GM19455 (cell line): ENCODE measurements at regions not wholly inside any gene's neighbourhood (a gene's known extent, or its start where the extent isn't known, plus 50 kb on each side); places are given as distances from the start of the nearest gene placed in this dataset.

Experiments
- ATAC-seq: cut with Tn5 transposase; IDR thresholded peaks from one replicate; pipeline ENCODE4 v1.9.1; 2021; ENCODE audit not compliant: unreplicated experiment

DNA sequence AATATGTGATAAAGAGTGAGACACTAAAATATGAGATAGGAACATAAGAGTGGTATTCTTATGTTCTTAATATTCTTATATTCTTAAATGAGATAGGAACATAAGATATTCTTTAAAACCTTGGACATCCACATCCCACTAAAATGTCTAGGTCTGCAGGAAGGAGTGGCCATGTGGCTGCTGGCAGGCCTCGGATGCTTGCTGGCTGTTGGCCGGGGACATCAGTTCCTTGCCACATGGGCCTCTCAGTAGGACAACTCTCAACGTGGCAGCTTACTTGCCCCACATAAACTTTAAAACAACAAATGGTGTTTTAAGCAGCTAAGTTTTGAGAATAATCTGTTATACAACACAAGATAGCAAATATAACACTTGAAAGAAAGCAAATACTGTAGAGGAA, 240.1 kb downstream of the CASP12 start:
- no peak for ATAC-seq

DNA sequence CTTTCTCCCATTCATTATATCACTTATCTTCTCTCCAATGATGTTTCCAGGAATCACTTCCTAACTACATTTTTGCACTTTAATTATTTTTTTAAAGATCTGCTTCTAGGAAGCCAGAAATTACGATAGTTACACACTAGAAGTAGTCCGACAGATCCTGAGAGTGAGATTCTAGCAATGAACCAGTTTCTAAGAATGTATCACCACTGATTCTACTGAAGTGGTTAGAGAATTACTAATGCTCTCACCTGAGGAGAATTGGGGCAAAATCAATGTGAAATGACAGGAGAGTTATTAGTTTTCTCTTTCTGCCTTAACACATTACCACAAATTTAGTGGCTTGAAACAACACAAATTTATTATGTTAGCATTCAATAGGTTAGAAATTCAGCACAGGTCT, 241.2 kb downstream of the CASP12 start:
- ATAC-seq: no peak

DNA sequence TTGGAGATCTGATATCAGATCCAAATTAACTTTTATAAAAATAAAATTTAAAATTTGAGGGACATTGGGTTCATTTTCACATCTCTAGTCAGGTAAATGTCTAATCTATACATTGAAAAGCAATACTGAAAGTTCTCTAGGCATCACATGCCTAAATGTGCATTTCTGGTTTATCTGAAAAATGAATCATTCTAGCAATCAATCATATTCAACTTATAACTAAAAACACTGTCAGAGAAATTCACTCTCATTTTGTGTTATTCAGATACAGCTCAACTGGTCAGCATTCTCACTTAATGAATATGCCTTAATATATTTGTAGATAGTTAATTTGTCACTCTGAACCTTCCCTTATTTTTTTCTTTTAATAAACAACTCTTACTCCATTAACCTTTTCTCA, 243.2 kb downstream of the CASP12 start:
- no peak for ATAC-seq

DNA sequence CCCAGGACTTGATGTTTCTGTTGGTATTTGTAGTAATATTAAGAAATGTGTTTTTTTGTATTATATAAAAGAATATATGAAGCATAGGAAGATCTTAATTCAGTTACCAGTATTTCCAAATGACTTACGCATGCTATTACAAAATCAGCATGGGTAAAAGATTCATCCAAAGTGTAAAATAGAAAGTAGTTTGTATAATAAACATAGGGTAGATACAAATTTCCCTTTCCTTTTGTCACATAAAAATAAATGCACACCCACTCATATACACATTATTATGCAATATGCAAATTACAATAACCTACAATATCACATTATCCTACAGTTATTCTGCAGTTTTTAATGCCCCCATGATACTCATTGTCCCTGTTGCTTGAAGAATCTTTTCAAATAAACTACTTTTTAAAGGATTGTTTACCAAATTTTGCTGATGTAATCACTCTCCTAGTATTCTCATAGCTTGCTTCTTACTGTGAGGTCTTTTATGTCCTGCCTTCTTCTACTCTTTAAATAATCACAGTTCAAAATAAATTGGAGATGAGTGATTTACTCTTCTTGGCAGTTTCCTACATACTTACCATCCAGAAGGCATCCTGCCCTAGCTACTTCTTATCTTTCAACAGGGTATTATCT, 244.0 kb downstream of the CASP12 start:
- ATAC-seq: no peak

DNA sequence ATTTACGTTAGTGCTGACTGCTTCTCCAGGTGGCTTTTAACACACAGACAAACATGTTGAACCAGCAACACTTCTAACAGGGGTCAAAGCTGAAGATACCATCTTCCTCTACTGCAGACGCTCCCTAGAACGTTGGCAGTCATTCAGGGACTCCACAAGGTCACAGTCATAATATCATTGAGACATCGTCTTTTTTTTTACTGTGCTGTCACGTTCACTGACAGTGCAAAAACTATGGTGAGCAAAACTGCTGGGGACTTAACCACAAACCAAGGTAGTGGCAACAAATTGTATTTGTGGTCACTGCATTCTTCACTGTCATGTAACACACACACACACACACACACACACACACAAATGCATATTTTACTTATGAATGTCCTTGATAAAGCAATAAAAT, 244.9 kb downstream of the CASP12 start:
- ATAC-seq: no peak

DNA sequence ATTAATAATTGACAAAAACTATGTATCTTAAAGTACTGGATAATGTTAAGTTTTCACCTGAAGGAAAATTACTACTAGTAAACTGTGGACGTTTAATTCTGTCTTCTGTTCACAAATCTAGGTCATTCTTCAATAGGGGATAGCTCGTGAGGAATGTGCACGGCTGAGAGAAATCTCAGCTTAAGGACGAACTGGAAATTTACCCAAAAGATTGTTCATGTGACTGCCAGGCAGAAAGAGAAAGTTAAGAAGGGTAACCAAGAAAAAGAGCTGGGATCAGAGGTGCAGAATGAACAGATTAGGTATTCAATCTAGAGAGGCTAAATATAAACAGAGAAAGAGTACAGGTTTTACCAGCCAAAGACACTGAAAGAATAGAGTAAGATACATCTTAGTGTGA, 245.3 kb downstream of the CASP12 start:
- ATAC-seq: no peak

DNA sequence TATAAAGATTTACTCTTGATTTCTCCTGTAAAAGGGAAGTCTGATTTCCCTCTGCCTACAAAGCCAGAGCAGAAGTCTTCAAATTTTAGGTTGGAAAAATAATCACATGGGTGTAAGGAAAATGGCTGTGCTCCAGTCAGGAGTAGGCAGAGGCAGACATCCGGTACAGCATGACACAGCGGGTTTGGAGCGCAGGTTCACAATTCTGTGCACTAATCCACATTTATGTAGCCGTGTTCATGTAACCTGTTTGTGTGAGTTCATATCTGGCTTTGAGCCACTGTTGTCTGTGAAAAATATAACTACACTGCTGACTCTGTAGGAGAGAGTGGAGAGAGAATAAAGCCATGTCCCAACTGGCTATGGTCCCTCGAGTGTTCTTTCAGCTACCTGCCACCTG, 248.0 kb downstream of the CASP12 start:
- no peak for ATAC-seq

DNA sequence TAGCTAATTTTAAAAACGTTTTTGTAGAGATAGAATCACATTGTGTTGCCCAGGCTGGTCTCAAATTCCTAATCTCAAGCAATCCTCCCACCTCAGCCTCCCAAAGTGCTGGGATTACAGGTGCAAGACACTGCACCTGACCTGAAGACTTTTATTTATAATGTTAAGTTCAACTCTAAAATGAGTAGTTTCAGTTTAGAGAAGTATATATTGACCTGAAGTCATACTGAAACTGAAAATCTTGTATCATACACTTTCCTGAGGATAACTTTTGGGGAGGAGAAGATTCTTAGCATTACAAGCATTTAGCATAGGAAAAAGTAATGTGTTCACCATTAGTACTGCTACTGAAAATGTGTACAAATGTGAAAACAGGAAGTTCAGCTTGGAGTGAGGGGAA, 249.3 kb downstream of the CASP12 start:
- ATAC-seq: no peak

DNA sequence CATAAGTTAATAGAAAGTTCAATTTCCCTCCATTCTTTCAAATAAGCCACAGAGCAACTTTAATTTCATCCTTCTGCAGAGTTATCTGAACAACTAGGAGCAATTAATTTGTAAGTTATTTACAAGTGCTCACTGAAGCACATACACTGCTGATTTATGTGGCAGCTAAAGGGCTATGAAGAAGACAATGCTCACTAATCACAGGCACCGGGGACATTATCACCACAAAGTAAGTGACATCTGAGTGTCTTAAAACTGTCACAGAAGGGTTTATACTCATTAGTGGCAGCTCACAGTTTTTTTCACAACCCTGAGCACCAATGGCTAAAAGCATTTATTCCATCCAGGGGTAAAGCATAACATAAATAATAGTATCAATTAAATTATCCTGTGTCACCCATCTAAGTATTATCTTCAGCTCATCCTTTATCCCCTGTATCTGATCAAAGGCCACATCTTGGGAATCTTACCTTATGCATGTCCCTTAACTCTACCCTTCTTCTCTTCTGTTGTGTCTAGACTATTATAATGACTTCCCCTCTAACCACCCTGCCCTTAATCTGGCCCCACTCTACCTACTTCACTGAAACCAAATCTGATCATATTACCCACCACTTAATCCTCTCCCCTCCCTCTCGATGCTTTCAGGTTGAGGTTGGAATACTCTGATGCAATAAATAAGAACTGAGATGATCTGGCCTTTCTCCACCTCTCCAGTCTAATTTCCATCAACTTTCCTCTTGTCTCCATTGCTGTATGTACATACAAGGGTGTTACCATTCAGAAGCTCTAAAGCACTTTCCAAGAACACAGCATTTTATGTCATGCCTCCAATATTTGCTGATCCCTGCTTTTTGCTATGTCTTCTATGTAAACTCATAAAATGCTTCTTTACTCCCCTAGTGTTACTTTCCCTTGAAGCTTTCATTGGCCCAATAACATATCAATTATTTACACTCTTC, 252.7 kb downstream of the CASP12 start:
- no peak for ATAC-seq

DNA sequence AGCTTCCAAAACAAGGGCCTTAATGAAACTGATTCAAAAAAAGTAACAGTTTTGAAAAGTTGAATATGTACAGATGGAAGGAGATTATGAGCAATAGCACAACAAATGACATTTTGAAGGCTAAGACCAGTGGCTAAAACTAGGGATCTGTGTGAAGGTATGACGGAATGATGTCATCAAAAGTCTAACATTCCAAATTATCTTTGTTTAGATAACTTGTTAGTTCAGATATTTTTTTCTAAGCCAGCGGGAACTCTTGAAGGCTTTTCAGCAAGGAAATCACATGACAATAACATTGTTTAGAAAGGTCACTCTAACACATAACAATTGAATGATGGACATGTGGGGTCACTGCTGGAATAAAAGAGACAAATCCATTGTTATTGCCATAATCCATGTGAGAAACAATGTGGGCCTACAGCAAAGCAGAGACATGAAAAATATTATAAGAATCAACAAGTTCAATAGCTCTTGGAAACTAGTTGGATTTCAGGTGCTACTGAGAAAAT, 260.5 kb downstream of the CASP12 start:
- no peak for ATAC-seq

DNA sequence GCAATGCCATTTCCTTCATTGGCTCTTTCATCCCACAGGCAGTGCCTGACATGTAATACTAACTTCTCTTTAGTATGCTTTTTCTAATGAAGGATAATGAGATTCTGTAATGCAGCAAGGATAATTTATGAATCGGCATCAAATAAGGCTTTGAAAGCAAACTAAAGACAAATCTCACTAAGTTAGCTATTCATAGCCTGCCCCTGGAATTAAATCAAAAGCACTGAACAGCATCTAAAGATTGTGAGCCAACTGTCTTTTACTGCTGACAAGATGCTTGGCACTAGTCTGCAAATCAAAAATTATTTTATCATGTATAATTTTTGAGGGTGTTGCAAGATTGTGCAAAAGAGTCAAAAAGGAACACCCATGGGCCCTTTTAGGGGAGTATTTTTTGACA, 265.0 kb downstream of the CASP12 start:
- ATAC-seq: no peak

DNA sequence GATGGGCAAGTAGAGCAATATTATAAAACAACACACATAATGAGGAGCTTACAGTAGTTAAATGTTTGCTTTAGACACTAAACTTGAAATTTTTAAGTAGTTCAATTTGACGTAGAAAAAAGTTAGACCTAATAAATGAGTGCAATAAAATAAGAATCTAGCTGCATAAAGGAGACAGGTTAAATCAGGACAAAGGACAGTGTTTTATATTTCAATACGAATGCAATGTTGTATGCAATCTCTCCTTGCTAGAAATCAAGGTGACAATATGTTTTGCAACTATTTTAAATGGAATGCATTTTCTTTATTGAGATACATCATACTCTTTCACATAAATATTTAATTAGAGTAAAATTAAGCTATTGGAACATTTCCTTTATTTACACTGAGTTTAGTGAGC, 267.9 kb downstream of the CASP12 start:
- no peak for ATAC-seq

DNA sequence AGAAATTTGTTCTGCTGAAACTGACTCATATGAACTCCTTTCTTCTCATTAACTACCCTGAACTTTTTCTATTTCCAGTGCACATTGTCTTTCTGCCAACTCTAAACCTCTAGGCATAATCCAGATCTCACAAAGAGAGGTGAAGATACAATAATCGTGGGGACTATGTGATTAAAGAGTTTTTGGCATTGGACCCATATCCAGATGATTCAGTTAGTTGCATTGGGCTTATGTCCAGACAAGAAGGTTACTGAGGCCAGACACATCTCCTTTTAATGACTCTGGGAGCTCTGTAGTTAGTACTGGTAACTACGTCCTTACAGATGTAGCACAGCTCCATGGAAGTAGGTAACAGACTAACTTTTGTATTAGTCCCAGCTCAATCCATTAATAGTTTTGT, 273.0 kb downstream of the CASP12 start:
- ATAC-seq: no peak

DNA sequence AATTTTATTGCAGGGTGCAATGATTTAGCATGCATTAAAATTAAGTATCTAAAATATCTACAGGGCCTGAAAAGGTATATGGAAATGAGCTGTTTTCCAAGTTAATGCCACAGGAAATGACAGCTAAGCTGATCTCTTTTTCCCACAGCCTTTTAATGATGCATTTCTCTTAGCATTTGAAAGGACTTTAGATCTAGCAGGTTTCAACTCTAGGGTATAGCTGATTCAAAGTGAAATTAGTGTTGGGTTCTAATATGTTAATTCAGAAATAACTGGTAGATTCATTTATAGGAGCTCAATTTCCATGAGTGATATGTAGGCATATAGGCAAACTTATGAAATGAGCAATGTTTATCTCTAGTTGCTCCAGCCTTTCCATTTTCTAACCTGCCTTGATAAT, 274.2 kb downstream of the CASP12 start:
- no peak for ATAC-seq

DNA sequence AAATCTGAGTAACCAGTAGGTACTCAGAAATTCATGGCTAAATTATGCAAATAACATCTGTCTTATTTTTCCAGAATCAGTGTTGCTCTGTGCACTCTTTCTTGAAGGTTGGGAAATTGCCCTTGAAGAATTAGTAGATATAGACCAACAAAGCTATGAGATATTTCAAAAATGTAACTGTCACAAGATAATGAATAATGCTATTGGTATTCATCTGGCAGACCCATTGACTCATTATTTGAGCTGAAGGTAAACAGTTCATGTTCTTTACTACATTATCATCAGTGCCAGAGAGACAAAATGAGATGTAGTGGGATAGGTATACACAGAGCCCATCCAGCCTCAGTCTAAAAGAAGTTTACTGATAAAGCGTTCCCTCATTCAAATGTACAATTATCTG, 274.7 kb downstream of the CASP12 start:
- no peak for ATAC-seq

DNA sequence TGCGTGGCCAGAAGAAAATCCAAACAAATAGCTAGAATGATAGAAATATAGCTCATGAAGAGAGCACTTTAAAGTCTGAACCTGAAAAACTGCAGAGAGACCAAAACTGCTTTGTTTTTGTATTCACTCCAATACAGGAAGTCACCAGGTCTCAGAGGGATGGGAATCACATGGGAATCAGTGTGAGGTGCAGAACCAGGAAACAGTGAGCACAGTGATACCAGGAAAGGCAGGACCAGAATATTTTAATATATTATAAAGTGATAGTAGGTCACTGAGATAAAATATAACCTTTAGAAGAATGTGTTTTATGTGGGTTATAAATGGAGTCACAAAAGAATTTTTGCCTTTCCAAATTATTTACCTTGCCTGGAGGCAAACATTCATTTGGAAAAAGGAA, 277.3 kb downstream of the CASP12 start:
- ATAC-seq: no peak

DNA sequence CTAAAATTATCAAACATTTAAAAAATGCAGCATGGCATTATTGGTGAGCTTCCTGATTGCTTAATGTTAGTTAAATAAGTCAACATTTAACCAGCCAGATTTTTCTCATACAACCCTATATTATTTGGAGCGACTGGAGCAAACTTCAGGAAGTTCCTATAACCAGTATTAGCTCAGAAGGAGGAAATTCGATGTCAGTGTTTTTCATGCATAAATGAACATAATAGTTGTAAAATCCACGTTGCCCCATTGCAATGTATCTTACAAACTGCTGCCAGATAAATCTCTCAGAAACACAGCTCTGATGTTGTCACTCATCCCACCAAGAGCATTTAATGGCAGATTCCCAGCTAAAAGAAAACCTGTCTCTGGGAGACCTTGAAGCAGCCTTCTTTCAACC, 278.5 kb downstream of the CASP12 start:
- ATAC-seq: no peak

DNA sequence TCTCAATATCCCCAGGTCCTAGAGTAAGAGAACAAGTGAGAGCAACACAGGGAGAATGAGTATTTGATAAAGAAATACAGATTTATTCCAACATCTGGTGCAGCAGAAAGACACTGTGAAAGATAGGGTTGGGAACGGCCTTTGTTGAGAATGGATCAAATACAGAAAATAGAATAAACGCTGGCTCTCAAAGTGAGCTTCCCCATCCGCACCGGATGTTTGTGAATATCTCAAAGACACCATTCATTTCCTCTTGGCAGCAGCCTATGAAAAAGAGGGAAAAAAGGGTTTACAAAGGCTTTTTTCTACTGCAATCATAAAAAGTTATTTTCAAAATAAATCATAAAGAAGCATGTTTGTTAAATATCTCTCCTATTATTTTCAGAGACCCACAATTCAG, 279.3 kb downstream of the CASP12 start:
- no peak for ATAC-seq

DNA sequence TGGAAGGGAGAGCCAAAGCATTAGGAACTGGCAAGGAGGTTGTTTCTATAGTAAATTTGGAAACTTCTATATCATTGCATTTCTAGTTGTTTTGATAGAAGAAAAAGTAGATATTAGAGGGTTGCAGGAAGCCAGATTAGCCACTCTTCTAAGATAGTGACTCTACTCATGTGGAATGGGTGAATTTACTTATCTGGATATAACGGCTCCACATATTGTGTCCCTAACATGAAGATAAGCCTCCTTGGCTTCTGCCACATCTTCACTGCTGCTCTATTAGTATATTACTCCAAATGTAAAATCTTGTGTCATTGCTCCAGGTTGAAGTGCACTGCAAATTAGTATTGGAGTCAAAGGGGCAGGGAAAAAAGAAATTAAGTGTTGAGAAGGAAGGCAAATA, 283.3 kb downstream of the CASP12 start:
- no peak for ATAC-seq

DNA sequence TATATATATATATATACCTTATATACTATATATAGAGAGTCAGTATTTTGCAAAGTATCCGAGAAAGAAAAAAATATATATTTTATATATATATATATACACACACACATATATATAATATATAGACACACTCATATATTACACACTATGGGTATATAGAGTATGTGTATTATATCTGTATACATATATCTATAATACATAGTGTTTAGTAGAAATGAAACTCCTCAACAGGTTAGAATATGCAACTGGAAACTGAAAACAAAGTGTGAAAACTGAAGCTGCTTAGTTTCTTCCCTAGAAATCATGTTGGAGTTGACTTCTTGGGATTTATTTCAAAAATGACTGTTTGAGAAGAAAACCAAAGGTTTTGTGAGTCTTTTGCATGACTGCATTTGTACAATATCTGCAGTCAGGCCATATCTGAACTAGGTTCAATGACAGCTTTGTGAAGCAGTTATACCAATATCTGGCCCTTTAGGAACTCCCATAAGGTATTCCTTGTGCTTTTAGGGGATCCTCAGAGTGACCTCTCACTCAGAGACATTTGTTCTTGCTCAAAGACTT, 284.1 kb downstream of the CASP12 start:
- no peak for ATAC-seq

DNA sequence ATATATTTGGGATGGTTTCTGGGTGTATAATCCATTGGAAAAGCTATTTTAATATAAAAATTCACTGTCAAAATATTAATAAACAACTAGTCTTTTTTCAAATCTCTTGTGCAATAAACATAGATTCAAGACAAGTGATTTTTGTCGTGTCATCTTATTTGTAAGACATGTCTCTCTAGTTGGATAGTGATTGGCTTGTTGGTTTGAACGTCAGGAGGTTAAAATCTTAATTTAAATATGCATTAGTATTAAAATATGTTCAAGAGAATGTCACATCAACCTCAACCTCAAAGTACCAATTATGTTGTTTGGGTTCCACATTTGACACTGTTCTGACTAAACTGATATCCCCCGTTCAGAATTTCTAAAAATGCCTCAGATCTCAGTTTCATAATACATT, 287.6 kb downstream of the CASP12 start:
- no peak for ATAC-seq
